Endothelial cell of umbilical vein (primary cell): ENCODE measurements at regions not wholly inside any gene's neighbourhood (a gene's known extent, or its start where the extent isn't known, plus 50 kb on each side); places are given as distances from the start of the nearest gene placed in this dataset.

ENCODE experiments used
- BruUV-seq: library from RNA; stranded (reverse); fragments of 400-500 nt; replicated peaks from 2 replicates; lab custom pipeline; 2021; lab: Mats Ljungman, UMichigan
- CTCF ChIA-PET: fragments of 300-600, 350-600 bp; sonication (Branson Sonifier 250); formaldehyde crosslinking; loops from one replicate; lab custom pipeline; 2021; ENCODE audit warnings: antibody characterized with exemption, inconsistent platforms; lab: Charles Lee
- POLR2A ChIA-PET: fragments of 300-600, 350-600 bp; sonication (Branson Sonifier 250); formaldehyde crosslinking; loops from one replicate; lab custom pipeline; 2021; ENCODE audit warnings: antibody characterized with exemption, inconsistent platforms; lab: Charles Lee
- DNase-seq: peaks from one replicate; pipeline ENCODE4 v3.0.0-alpha.2; 2011; ENCODE audit warnings: low read depth, low spot score
- FAIRE-seq: peaks from 2 replicates; lab custom pipeline; 2011; peaks lifted over from hg19 to GRCh38; lab: Jason Lieb, UNC
- H2AFZ ChIP-seq: 2 replicates; pipeline ENCODE4 v1.6.0; 2012; ENCODE audit warnings: low read depth, low read length, control low read depth, inconsistent platforms
- H3K27ac ChIP-seq: 2 replicates; pipeline ENCODE4 v1.5.1; 2011; ENCODE audit warnings: low read depth, mild to moderate bottlenecking, control low read depth, low read length, moderate library complexity; ENCODE audit not compliant: insufficient read depth
- H3K27me3 ChIP-seq, 2 experiments: 2 replicates each; pipeline versions ENCODE4 v1.6.0 to v1.6.1; 2011; ENCODE audit warnings: low read length in 2 of 2, mixed read lengths in 1 of 2; ENCODE audit not compliant: control insufficient read depth in 2 of 2, insufficient read depth in 2 of 2
- H3K36me3 ChIP-seq, 2 experiments: 2 replicates in 1 of 2; 3 replicates in 1 of 2; pipeline ENCODE4 v1.5.1; 2011; ENCODE audit warnings: low read length in 2 of 2, mild to moderate bottlenecking in 1 of 2, moderate library complexity in 1 of 2; ENCODE audit not compliant: control insufficient read depth in 2 of 2, insufficient read depth in 2 of 2; ENCODE audit errors: extremely low read depth in 1 of 2
- H3K4me1 ChIP-seq: 3 replicates; pipeline ENCODE4 v1.5.1; 2011; ENCODE audit warnings: mild to moderate bottlenecking, low read length; ENCODE audit not compliant: control insufficient read depth, insufficient read depth; ENCODE audit errors: extremely low read depth
- H3K4me2 ChIP-seq: 2 replicates; pipeline ENCODE4 v1.6.1; 2011; ENCODE audit warnings: low read length, control low read depth, mixed read lengths; ENCODE audit not compliant: insufficient read depth
- H3K4me3 ChIP-seq, 3 experiments: fragments of 200-600 bp in 1 of 3; sonication (generic), shearing (Covaris generic) in 1 of 3; replicated peaks in 1 of 3; 2 replicates each; pipeline ENCODE4 v1.5.1; 2011 to 2016; ENCODE audit warnings: control low read depth in 3 of 3, low read length in 3 of 3, mild to moderate bottlenecking in 2 of 3, inconsistent platforms in 1 of 3, low read depth in 1 of 3, moderate library complexity in 1 of 3; ENCODE audit not compliant: insufficient read depth in 1 of 3
- H3K79me2 ChIP-seq: 2 replicates; pipeline ENCODE4 v1.6.0; 2012; ENCODE audit warnings: low read length, inconsistent platforms; ENCODE audit not compliant: control insufficient read depth, insufficient read depth
- H3K9ac ChIP-seq: replicated peaks from 2 replicates; pipeline ENCODE3; 2011; ENCODE audit warnings: low read length, control low read depth; ENCODE audit not compliant: insufficient read depth; ENCODE audit errors: extremely low read depth
- H3K9me1 ChIP-seq: replicated peaks from 3 replicates; pipeline ENCODE4 v1.6.0; 2011; ENCODE audit warnings: mild to moderate bottlenecking, low read length; ENCODE audit not compliant: control insufficient read depth, insufficient read depth; ENCODE audit errors: extremely low read depth
- H3K9me3 ChIP-seq: replicated peaks from 2 replicates; pipeline ENCODE4 v1.5.1; 2012; ENCODE audit warnings: low read length, inconsistent platforms; ENCODE audit not compliant: control insufficient read depth, insufficient read depth
- H4K20me1 ChIP-seq: replicated peaks from 2 replicates; pipeline ENCODE3; 2011; ENCODE audit warnings: mild to moderate bottlenecking, low read length; ENCODE audit not compliant: control insufficient read depth, insufficient read depth; ENCODE audit errors: extremely low read depth
- CTCF ChIP-seq, 2 donors: IDR thresholded peaks; 1 replicate in 1 of 2; 2 replicates in 1 of 2; pipeline ENCODE4 v1.5.1; 2011; ENCODE audit warnings: low read length in 2 of 2, mild to moderate bottlenecking in 2 of 2, moderate library complexity in 2 of 2, control low read depth in 1 of 2, inconsistent platforms in 1 of 2, low read depth in 1 of 2; ENCODE audit not compliant: insufficient read depth in 1 of 2; ENCODE audit errors: extremely low read depth in 1 of 2
- EZH2 ChIP-seq: IDR thresholded peaks from 2 replicates; pipeline ENCODE4 v1.6.1; 2012; ENCODE audit warnings: borderline replicate concordance, low read depth, mild to moderate bottlenecking, moderate library complexity, low read length, inconsistent platforms; ENCODE audit not compliant: severe bottlenecking
- FOS ChIP-seq: IDR thresholded peaks from 2 replicates; pipeline ENCODE4 v1.6.1; 2011; ENCODE audit warnings: mild to moderate bottlenecking, low read length, moderate library complexity, borderline replicate concordance; ENCODE audit not compliant: insufficient read depth
- GATA2 ChIP-seq: IDR thresholded peaks from 2 replicates; pipeline ENCODE4 v1.7.0; 2011; ENCODE audit warnings: low read depth, mild to moderate bottlenecking, moderate library complexity, mixed read lengths, low read length; ENCODE audit not compliant: insufficient read length, insufficient read depth
- JUN ChIP-seq: IDR thresholded peaks from 2 replicates; pipeline ENCODE4 v1.6.1; 2011; ENCODE audit warnings: borderline replicate concordance, low read depth; ENCODE audit not compliant: insufficient read length, insufficient read depth
- MAX ChIP-seq: IDR thresholded peaks from 2 replicates; pipeline ENCODE4 v1.6.1; 2011; ENCODE audit not compliant: insufficient read depth, insufficient read length
- MYC ChIP-seq: IDR thresholded peaks from one replicate; pipeline ENCODE4 v1.6.1; 2011; ENCODE audit warnings: mild to moderate bottlenecking, low read depth, low read length
- POLR2A ChIP-seq: IDR thresholded peaks from 2 replicates; pipeline ENCODE4 v1.6.1; 2012; ENCODE audit warnings: low read depth, mild to moderate bottlenecking, control low read depth, low read length
- POLR2AphosphoS5 ChIP-seq: IDR thresholded peaks from 2 replicates; pipeline ENCODE4 v1.6.1; 2012; ENCODE audit warnings: low read depth, mild to moderate bottlenecking, control low read depth, low read length, moderate library complexity; ENCODE audit not compliant: insufficient read depth
- dilution Hi-C: fragments of 300-500 bp; cut with MboI; formaldehyde crosslinking; loops from one replicate; pipeline ENCODE4 v1.15.0; 2019; ENCODE audit warnings: low sequenced_read_pairs; ENCODE audit not compliant: extremely low pct_ligation_motif_present
- intact Hi-C: fragments of 100-400 bp; cut with micrococcal nuclease; formaldehyde crosslinking; loops from one replicate; pipeline ENCODE4 v1.10.0; 2022

GRCh38 chr1:115140442-115141144 lies 51.3 kb upstream of the TSPAN2 start:
- no peak for TF ChIP-seq JUN
- TF ChIP-seq CTCF (IDR thresholded peaks at IDR 0.05; ENCODE audit: extremely low read depth in 1 of 2, insufficient read depth in 1 of 2, low read depth in 1 of 2, low read length in 2 of 2): no peak
- no peak for TF ChIP-seq MAX
- no peak for TF ChIP-seq GATA2
- TF ChIP-seq POLR2AphosphoS5: no peak
- TF ChIP-seq FOS: no peak
- TF ChIP-seq POLR2A: no peak
- no peak for TF ChIP-seq MYC
- no peak for TF ChIP-seq EZH2
- no TSS peak for BruUV-seq

More at GRCh38 chr1:115140442-115141144, 51.3 kb upstream of the TSPAN2 start:
- CTCF ChIA-PET: interaction anchor here (0.8 to 8.6 kb wide), 7 partner anchors 112 to 631 kb away, joined by 3 to 259 read pairs (median 7); no protein-coding TSS in a partner anchor
- H3K4me2 ChIP-seq: no peak overlapping the region
- peaks cover 0 to 2% of the 10 kb centered on the region in 2 experiments for H3K27me3 ChIP-seq
- POLR2A ChIA-PET: no interaction called here
- H3K9ac ChIP-seq: no peak overlapping the region
- intact Hi-C loops: no loop called here
- no peak for DNase-seq
- no peaks in the 10 kb centered on the region for H4K20me1 ChIP-seq
- H3K9me1 ChIP-seq: no peaks in the 10 kb centered on the region
- H3K4me1 ChIP-seq: no peaks in the 10 kb centered on the region
- no peak overlapping the region for H3K4me3 ChIP-seq
- H3K27ac ChIP-seq: no peak overlapping the region
- no peaks in the 10 kb centered on the region for H3K79me2 ChIP-seq
- H3K36me3 ChIP-seq: no peaks in the 10 kb centered on the region
- H2AFZ ChIP-seq: no peak overlapping the region
- FAIRE-seq: no peak
- H3K9me3 ChIP-seq: no peaks in the 10 kb centered on the region
- dilution Hi-C loops: no loop called here
